ENCODE measurements at regions not wholly inside any gene's neighbourhood (a gene's known extent, or its start where the extent isn't known, plus 50 kb on each side); places are given as distances from the start of the nearest gene placed in this dataset.
A peak's percentile ranks its signal among the peaks of the same experiment; 100 is the strongest.

GRCh38 chr6:33962246-33963027 is 158.6 kb upstream of the MLN start:
- peak in 1 of 2 donors; percentile 43 for DNase-seq (ENCODE audit: low spot score in 2 of 2)
- intact Hi-C loops (cut with DNase I; ENCODE audit: low total_unique reads), result no loop called here
- Histone ChIP-seq H3K36me3 (no peaks in the 10 kb centered on the region), H3K9me3 (no peaks in the 10 kb centered on the region), H3K4me1 (no peaks in the 10 kb centered on the region), H3K4me3 (no peak overlapping the region), H3K27me3 (no peaks in the 10 kb centered on the region), H3K27ac (no peak overlapping the region)
- TF ChIP-seq CTCF (IDR thresholded peaks at IDR 0.05), result no peak
- no peak for TF ChIP-seq POLR2AphosphoS5 (IDR thresholded peaks at IDR 0.05)
- TF ChIP-seq POLR2A (IDR thresholded peaks at IDR 0.05), result no peak

GRCh38 chr6:33961691-33962090 is 157.9 kb upstream of the MLN start:
- intact Hi-C loops (cut with DNase I; ENCODE audit: low total_unique reads), result no loop called here
- Histone ChIP-seq H3K27ac (no peak overlapping the region), H3K4me1 (no peaks in the 10 kb centered on the region), H3K9me3 (no peaks in the 10 kb centered on the region), H3K36me3 (no peaks in the 10 kb centered on the region), H3K27me3 (no peaks in the 10 kb centered on the region), H3K4me3 (no peak overlapping the region)
- TF ChIP-seq POLR2A (IDR thresholded peaks at IDR 0.05) (no peak), CTCF (IDR thresholded peaks at IDR 0.05) (no peak), POLR2AphosphoS5 (IDR thresholded peaks at IDR 0.05) (no peak)
- DNase-seq (ENCODE audit: low spot score in 2 of 2), result no peak

GRCh38 chr6:33960345-33961313 is 156.8 kb upstream of the MLN start:
- Histone ChIP-seq H3K27me3 (no peaks in the 10 kb centered on the region), H3K4me1 (no peaks in the 10 kb centered on the region), H3K4me3 (no peak overlapping the region), H3K36me3 (no peaks in the 10 kb centered on the region), H3K27ac (no peak overlapping the region), H3K9me3 (no peaks in the 10 kb centered on the region)
- DNase-seq (ENCODE audit: low spot score in 2 of 2), result peak in 1 of 2 donors; percentile 53
- intact Hi-C loops (cut with DNase I; ENCODE audit: low total_unique reads), result no loop called here
- TF ChIP-seq POLR2A (IDR thresholded peaks at IDR 0.05) (no peak), POLR2AphosphoS5 (IDR thresholded peaks at IDR 0.05) (no peak), CTCF (IDR thresholded peaks at IDR 0.05) (no peak)

- TF ChIP-seq CTCF (IDR thresholded peaks at IDR 0.05), result no peak
- TF ChIP-seq POLR2AphosphoS5 (IDR thresholded peaks at IDR 0.05), result no peak
- no peak for TF ChIP-seq POLR2A (IDR thresholded peaks at IDR 0.05)
- no peaks in the 10 kb centered on the region for H3K36me3 ChIP-seq
- DNase-seq (ENCODE audit: low spot score in 2 of 2), result peak in 1 of 2 donors; percentile 47
- intact Hi-C loops (cut with DNase I; ENCODE audit: low total_unique reads), result no loop called here
- H3K27ac ChIP-seq, result no peak overlapping the region
- no peak overlapping the region for H3K4me3 ChIP-seq
- H3K27me3 ChIP-seq, result no peaks in the 10 kb centered on the region
- H3K4me1 ChIP-seq, result no peaks in the 10 kb centered on the region
- H3K9me3 ChIP-seq, result no peaks in the 10 kb centered on the region
These were observed 156.0 kb upstream of the MLN start for GRCh38 chr6:33959661-33960344.

Data from breast epithelium (tissue), 4 donors.